Nephron progenitor cell (in vitro differentiated cells): ENCODE measurements at regions not wholly inside any gene's neighbourhood (a gene's known extent, or its start where the extent isn't known, plus 50 kb on each side); places are given as distances from the start of the nearest gene placed in this dataset.

Source experiments
- DNase-seq: peaks from one replicate; pipeline ENCODE4 v3.0.0; 2021
- H3K27ac Mint-ChIP-seq: 2 replicates; pipeline ENCODE4 v1.8.0; 2021; ENCODE audit warnings: mild to moderate bottlenecking, moderate library complexity, mixed read lengths
- H3K27me3 Mint-ChIP-seq: 2 replicates; pipeline ENCODE4 v1.8.0; 2021; ENCODE audit warnings: mild to moderate bottlenecking, low read depth, mixed read lengths; ENCODE audit not compliant: poor library complexity
- H3K36me3 Mint-ChIP-seq: 2 replicates; pipeline ENCODE4 v1.8.0; 2021; ENCODE audit warnings: low read depth, mixed read lengths
- H3K4me1 Mint-ChIP-seq: 2 replicates; pipeline ENCODE4 v1.8.0; 2021; ENCODE audit warnings: mixed read lengths
- H3K4me3 Mint-ChIP-seq: 2 replicates; pipeline ENCODE4 v1.8.0; 2021; ENCODE audit warnings: mild to moderate bottlenecking, moderate library complexity, mixed read lengths
- H3K9me3 Mint-ChIP-seq: 2 replicates; pipeline ENCODE4 v1.8.0; 2021; ENCODE audit warnings: mild to moderate bottlenecking, moderate library complexity, mixed read lengths
- CTCF ChIP-seq: fragments of 200-600 bp; sonication (generic); IDR thresholded peaks from 2 replicates; pipeline ENCODE4 v1.5.0; 2021; ENCODE audit warnings: antibody characterized with exemption

GRCh38 chr9:87195306-87195705 lies 248.0 kb upstream of the GAS1 start:
- DNase-seq = no peak
- H3K36me3 Mint-ChIP-seq = no peaks in the 10 kb centered on the region
- peaks cover 14% of the 10 kb centered on the region for H3K27me3 Mint-ChIP-seq
- peaks cover 19% of the 10 kb centered on the region for H3K4me1 Mint-ChIP-seq
- no peak overlapping the region for H3K4me3 Mint-ChIP-seq
- no peaks in the 10 kb centered on the region for H3K9me3 Mint-ChIP-seq
- no peak for TF ChIP-seq CTCF
- H3K27ac Mint-ChIP-seq = no peak overlapping the region

- H3K27me3 Mint-ChIP-seq = peaks cover 18% of the 10 kb centered on the region
- no peak overlapping the region for H3K27ac Mint-ChIP-seq
- no peaks in the 10 kb centered on the region for H3K36me3 Mint-ChIP-seq
- no peak for TF ChIP-seq CTCF
- peaks cover 27% of the 10 kb centered on the region for H3K4me1 Mint-ChIP-seq
- H3K4me3 Mint-ChIP-seq = no peak overlapping the region
- no peaks in the 10 kb centered on the region for H3K9me3 Mint-ChIP-seq
- no peak for DNase-seq
Measured at GRCh38 chr9:87197349-87198130, 250.2 kb upstream of the GAS1 start.

GRCh38 chr9:87198716-87199115 lies 251.4 kb upstream of the GAS1 start:
- TF ChIP-seq CTCF = no peak
- H3K4me1 Mint-ChIP-seq = peaks cover 17% of the 10 kb centered on the region
- DNase-seq = no peak
- no peaks in the 10 kb centered on the region for H3K9me3 Mint-ChIP-seq
- H3K27ac Mint-ChIP-seq = no peak overlapping the region
- H3K27me3 Mint-ChIP-seq = peaks cover 22% of the 10 kb centered on the region
- no peaks in the 10 kb centered on the region for H3K36me3 Mint-ChIP-seq
- no peak overlapping the region for H3K4me3 Mint-ChIP-seq

GRCh38 chr9:87199278-87199677 lies 252.0 kb upstream of the GAS1 start:
- Mint-ChIP-seq H3K27ac (no peak overlapping the region), H3K9me3 (no peaks in the 10 kb centered on the region), H3K27me3 (peaks cover 22% of the 10 kb centered on the region), H3K36me3 (no peaks in the 10 kb centered on the region), H3K4me1 (peaks cover 14% of the 10 kb centered on the region), H3K4me3 (no peak overlapping the region)
- DNase-seq = no peak
- no peak for TF ChIP-seq CTCF

GRCh38 chr9:87199782-87200181 lies 252.5 kb upstream of the GAS1 start:
- H3K27me3 Mint-ChIP-seq = peaks cover 22% of the 10 kb centered on the region
- no peak for TF ChIP-seq CTCF
- H3K4me1 Mint-ChIP-seq = peaks cover 9% of the 10 kb centered on the region
- DNase-seq = no peak
- no peaks in the 10 kb centered on the region for H3K9me3 Mint-ChIP-seq
- no peaks in the 10 kb centered on the region for H3K36me3 Mint-ChIP-seq
- H3K27ac Mint-ChIP-seq = no peak overlapping the region
- H3K4me3 Mint-ChIP-seq = no peak overlapping the region

- no peak overlapping the region for H3K4me3 Mint-ChIP-seq
- H3K27me3 Mint-ChIP-seq = peaks cover 18% of the 10 kb centered on the region
- H3K9me3 Mint-ChIP-seq = no peaks in the 10 kb centered on the region
- no peak for TF ChIP-seq CTCF
- peaks cover 8% of the 10 kb centered on the region for H3K4me1 Mint-ChIP-seq
- no peak for DNase-seq
- H3K36me3 Mint-ChIP-seq = no peaks in the 10 kb centered on the region
- no peak overlapping the region for H3K27ac Mint-ChIP-seq
Measured at GRCh38 chr9:87201351-87201751, 254.0 kb upstream of the GAS1 start.
